CD4-positive, alpha-beta memory T cell (primary cell): ENCODE measurements at regions not wholly inside any gene's neighbourhood (a gene's known extent, or its start where the extent isn't known, plus 50 kb on each side); places are given as distances from the start of the nearest gene placed in this dataset.

Experiments
- CTCF ChIA-PET: fragments of 350-600 bp; sonication (Branson Sonifier 250); formaldehyde crosslinking; loops from one replicate; lab custom pipeline; 2021; ENCODE audit warnings: inconsistent platforms; ENCODE audit not compliant: partially characterized antibody; lab: Charles Lee
- POLR2A ChIA-PET: fragments of 350-600 bp; sonication (Branson Sonifier 250); formaldehyde crosslinking; loops from one replicate; lab custom pipeline; 2021; ENCODE audit not compliant: partially characterized antibody; lab: Charles Lee
- DNase-seq, 5 donors: peaks; one replicate each; pipeline versions ENCODE4 v3.0.0 to v3.0.0-alpha.2; 2020 to 2022; ENCODE audit warnings: mixed read lengths in 1 of 5
- H3K27ac ChIP-seq: one replicate; pipeline ENCODE4 v1.7.0; 2013; ENCODE audit warnings: low read depth, low read length
- H3K27me3 ChIP-seq: 2 replicates; pipeline ENCODE4 v1.7.0; 2013; ENCODE audit warnings: mild to moderate bottlenecking, low read length, moderate library complexity; ENCODE audit not compliant: insufficient read depth
- H3K36me3 ChIP-seq: 2 replicates; pipeline ENCODE4 v1.7.0; 2013; ENCODE audit warnings: mild to moderate bottlenecking, low read length, moderate library complexity; ENCODE audit not compliant: insufficient read depth
- H3K4me1 ChIP-seq: 2 replicates; pipeline ENCODE4 v1.7.0; 2013; ENCODE audit warnings: mild to moderate bottlenecking, low read length, moderate library complexity; ENCODE audit not compliant: insufficient read depth
- H3K4me3 ChIP-seq, 2 donors: one replicate each; pipeline ENCODE4 v1.7.0; 2013; ENCODE audit warnings: low read length in 2 of 2, mild to moderate bottlenecking in 1 of 2
- H3K9me3 ChIP-seq, 2 donors: one replicate each; pipeline ENCODE4 v1.7.0; 2013; ENCODE audit warnings: low read length in 2 of 2, control low read depth in 1 of 2; ENCODE audit not compliant: control insufficient read depth in 1 of 2
- H3K27ac Mint-ChIP-seq, 7 donors: one replicate each; pipeline ENCODE4 v1.8.0; 2020 to 2021; ENCODE audit warnings: mixed read lengths in 7 of 7, mild to moderate bottlenecking in 6 of 7, inconsistent platforms in 3 of 7, moderate library complexity in 3 of 7
- H3K27me3 Mint-ChIP-seq, 2 donors: one replicate each; pipeline ENCODE4 v1.8.0; 2020 to 2021; ENCODE audit warnings: mixed read lengths in 2 of 2
- H3K36me3 Mint-ChIP-seq, 2 donors: one replicate each; pipeline ENCODE4 v1.8.0; 2020 to 2021; ENCODE audit warnings: mixed read lengths in 2 of 2, inconsistent platforms in 1 of 2, mild to moderate bottlenecking in 1 of 2
- H3K4me1 Mint-ChIP-seq, 4 donors: one replicate each; pipeline ENCODE4 v1.8.0; 2020 to 2021; ENCODE audit warnings: mixed read lengths in 4 of 4, mild to moderate bottlenecking in 1 of 4
- H3K4me3 Mint-ChIP-seq, 8 donors: one replicate each; pipeline ENCODE4 v1.8.0; 2020 to 2021; ENCODE audit warnings: mixed read lengths in 8 of 8, mild to moderate bottlenecking in 7 of 8, moderate library complexity in 6 of 8, inconsistent platforms in 3 of 8
- H3K9me3 Mint-ChIP-seq, 8 donors: one replicate each; pipeline ENCODE4 v1.8.0; 2020 to 2021; ENCODE audit warnings: mixed read lengths in 8 of 8, mild to moderate bottlenecking in 5 of 8, inconsistent platforms in 3 of 8, moderate library complexity in 1 of 8
- intact Hi-C: fragments of 100-400 bp; cut with micrococcal nuclease; formaldehyde crosslinking; loops from one replicate; pipeline ENCODE4 v1.15.1; 2023

DNA sequence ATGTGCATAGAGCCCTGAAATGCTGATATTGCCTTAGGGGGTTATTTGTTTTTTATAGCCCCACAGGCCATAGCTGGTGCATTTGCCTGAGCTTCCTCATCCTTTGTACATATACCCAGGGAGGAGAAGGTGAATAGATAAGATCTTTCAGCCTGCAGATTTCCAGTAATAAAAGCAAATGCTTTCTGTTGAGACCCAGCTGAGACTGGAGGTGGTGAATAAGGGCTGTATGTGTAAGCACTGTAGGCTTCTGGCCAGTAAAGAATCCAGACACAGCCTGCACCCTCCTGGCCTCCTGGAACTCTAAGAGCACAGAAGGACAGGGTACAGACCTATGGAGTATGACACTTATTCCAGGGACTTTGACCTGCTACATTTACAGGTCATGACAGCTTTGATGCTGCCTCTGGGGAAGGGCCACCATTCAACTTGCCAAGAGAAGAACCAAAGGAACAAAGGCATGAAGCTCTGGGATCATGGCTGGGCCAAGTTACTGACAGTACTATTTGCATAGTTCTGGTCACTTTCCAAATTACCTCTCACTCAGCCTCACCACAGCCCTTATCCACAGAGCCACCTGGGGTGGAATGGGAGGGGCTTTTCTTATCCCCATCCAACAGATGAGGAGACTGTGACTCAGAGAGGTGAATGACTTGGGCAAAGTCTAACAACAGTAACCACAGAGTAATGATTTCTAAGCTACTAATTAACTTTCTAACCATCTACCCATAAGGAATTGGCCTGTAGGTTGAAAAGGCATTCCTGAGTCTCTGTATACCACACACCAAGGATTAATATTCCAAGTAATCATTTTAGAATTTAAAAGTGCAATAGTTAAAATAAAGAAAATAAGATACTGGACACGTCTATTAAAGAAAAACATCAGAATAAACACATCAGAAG is 604.5 kb upstream of the KLF4 start:
- Histone ChIP-seq H3K4me3 (no peak overlapping the region), H3K4me1 (no peaks in the 10 kb centered on the region), H3K9me3 (no peaks in the 10 kb centered on the region), H3K27me3 (no peaks in the 10 kb centered on the region), H3K36me3 (no peaks in the 10 kb centered on the region), H3K27ac (no peak overlapping the region)
- ChIA-PET CTCF (no interaction called here), POLR2A (no interaction called here)
- no peaks in the 10 kb centered on the region for H3K27me3 Mint-ChIP-seq
- no peaks in the 10 kb centered on the region for H3K36me3 Mint-ChIP-seq
- intact Hi-C loops: no loop called here
- no peaks in the 10 kb centered on the region for H3K4me1 Mint-ChIP-seq
- DNase-seq: no peak
- H3K4me3 Mint-ChIP-seq: peak overlapping the region in 1 of 8 donors; percentile 1
- peaks cover 0 to 8% (median 4%) of the 10 kb centered on the region in 8 donors for H3K9me3 Mint-ChIP-seq
- H3K27ac Mint-ChIP-seq: no peak overlapping the region

DNA sequence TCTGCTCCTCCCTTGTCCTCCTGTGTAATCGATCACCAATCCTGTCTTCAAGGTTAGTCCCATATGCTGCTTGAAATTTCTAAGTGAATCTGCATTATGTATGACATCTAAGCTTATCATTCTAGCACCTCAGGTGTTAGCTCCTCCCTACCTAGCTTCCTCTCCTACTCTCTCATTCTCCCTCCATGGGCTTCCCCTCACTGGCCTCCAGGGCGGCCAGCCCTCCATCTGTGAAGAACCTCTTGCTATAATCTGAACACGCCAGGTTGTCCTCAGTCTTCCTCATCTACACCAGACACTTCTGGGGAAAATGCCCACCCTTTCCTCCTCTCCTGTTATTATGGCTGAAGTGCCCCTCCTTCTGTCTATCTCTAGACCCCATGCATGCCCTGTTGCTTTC is 599.3 kb upstream of the KLF4 start:
- H3K9me3 Mint-ChIP-seq: peaks cover under 1 to 11% (median 6%) of the 10 kb centered on the region in 8 donors
- no peaks in the 10 kb centered on the region for H3K4me1 Mint-ChIP-seq
- H3K36me3 ChIP-seq: no peaks in the 10 kb centered on the region
- CTCF ChIA-PET: no interaction called here
- H3K4me3 Mint-ChIP-seq: no peak overlapping the region
- POLR2A ChIA-PET: no interaction called here
- H3K27ac ChIP-seq: no peak overlapping the region
- no peaks in the 10 kb centered on the region for H3K27me3 ChIP-seq
- no peak overlapping the region for H3K27ac Mint-ChIP-seq
- no peak overlapping the region for H3K4me3 ChIP-seq
- intact Hi-C loops: no loop called here
- H3K4me1 ChIP-seq: no peaks in the 10 kb centered on the region
- no peaks in the 10 kb centered on the region for H3K27me3 Mint-ChIP-seq
- no peaks in the 10 kb centered on the region for H3K36me3 Mint-ChIP-seq
- no peak for DNase-seq
- H3K9me3 ChIP-seq: no peaks in the 10 kb centered on the region

GRCh38 chr9:108087781-108088180 is 598.2 kb upstream of the KLF4 start:
- no peaks in the 10 kb centered on the region for H3K4me1 ChIP-seq
- Mint-ChIP-seq H3K4me3 (no peak overlapping the region), H3K27ac (no peak overlapping the region), H3K36me3 (no peaks in the 10 kb centered on the region), H3K9me3 (peaks cover 2 to 16% (median 8%) of the 10 kb centered on the region in 8 donors), H3K27me3 (no peaks in the 10 kb centered on the region), H3K4me1 (no peaks in the 10 kb centered on the region)
- CTCF ChIA-PET: no interaction called here
- no peaks in the 10 kb centered on the region for H3K27me3 ChIP-seq
- H3K27ac ChIP-seq: no peak overlapping the region
- H3K4me3 ChIP-seq: no peak overlapping the region
- POLR2A ChIA-PET: no interaction called here
- H3K9me3 ChIP-seq: no peaks in the 10 kb centered on the region
- no peaks in the 10 kb centered on the region for H3K36me3 ChIP-seq
- intact Hi-C loops: no loop called here
- DNase-seq: no peak

DNA sequence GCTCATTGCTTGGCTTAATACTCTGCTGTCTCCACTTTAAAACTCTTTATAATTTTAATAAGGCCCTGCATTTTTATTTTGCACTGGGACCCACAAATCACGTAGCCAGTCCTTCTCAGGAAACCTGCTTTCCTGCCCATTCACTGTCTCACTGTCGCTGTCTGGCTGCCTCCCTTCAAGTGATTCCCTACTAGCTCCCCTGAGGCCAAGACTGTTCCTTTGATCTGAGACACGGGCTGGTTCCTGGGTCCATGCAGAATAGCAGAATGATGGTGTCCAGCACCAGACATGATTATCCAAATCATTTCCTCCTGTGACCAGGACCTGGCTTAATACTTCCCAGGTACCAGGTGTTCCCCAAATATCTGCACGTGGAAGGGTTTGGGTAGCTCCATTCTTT is 597.1 kb upstream of the KLF4 start:
- H3K4me3 Mint-ChIP-seq: no peak overlapping the region
- Histone ChIP-seq H3K27me3 (no peaks in the 10 kb centered on the region), H3K27ac (no peak overlapping the region), H3K4me1 (no peaks in the 10 kb centered on the region), H3K36me3 (no peaks in the 10 kb centered on the region), H3K4me3 (no peak overlapping the region), H3K9me3 (no peaks in the 10 kb centered on the region)
- ChIA-PET CTCF (no interaction called here), POLR2A (no interaction called here)
- no peaks in the 10 kb centered on the region for H3K36me3 Mint-ChIP-seq
- H3K27ac Mint-ChIP-seq: no peak overlapping the region
- peaks cover 1 to 16% (median 9%) of the 10 kb centered on the region in 8 donors for H3K9me3 Mint-ChIP-seq
- no peak for DNase-seq
- intact Hi-C loops: no loop called here
- H3K27me3 Mint-ChIP-seq: no peaks in the 10 kb centered on the region
- no peaks in the 10 kb centered on the region for H3K4me1 Mint-ChIP-seq

DNA sequence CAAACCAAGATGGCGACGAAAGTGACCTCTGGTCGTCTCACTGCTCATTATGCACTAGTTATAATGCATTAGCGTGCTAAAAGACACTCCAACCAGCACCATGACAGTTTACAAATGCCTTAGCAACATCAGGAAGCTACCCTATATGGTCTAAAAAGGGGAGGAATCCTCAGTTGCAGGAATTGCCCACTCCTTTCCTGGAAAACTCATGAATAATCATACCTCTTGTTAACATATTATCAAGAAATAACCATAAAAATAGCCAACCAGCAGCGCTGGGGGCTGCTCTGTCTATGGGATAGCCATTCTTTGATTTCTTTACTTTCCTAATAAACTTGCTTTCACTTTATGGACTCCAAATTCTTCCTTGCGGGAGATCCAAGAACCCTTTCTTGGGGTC is 595.7 kb upstream of the KLF4 start:
- Histone ChIP-seq H3K27me3 (no peaks in the 10 kb centered on the region), H3K27ac (no peak overlapping the region), H3K4me3 (no peak overlapping the region), H3K36me3 (no peaks in the 10 kb centered on the region), H3K9me3 (no peaks in the 10 kb centered on the region), H3K4me1 (no peaks in the 10 kb centered on the region)
- no peaks in the 10 kb centered on the region for H3K27me3 Mint-ChIP-seq
- DNase-seq: no peak
- no peaks in the 10 kb centered on the region for H3K36me3 Mint-ChIP-seq
- ChIA-PET POLR2A (no interaction called here), CTCF (no interaction called here)
- no peak overlapping the region for H3K4me3 Mint-ChIP-seq
- intact Hi-C loops: no loop called here
- H3K4me1 Mint-ChIP-seq: no peaks in the 10 kb centered on the region
- H3K27ac Mint-ChIP-seq: no peak overlapping the region
- H3K9me3 Mint-ChIP-seq: peaks cover 4 to 18% (median 7%) of the 10 kb centered on the region in 8 donors

DNA sequence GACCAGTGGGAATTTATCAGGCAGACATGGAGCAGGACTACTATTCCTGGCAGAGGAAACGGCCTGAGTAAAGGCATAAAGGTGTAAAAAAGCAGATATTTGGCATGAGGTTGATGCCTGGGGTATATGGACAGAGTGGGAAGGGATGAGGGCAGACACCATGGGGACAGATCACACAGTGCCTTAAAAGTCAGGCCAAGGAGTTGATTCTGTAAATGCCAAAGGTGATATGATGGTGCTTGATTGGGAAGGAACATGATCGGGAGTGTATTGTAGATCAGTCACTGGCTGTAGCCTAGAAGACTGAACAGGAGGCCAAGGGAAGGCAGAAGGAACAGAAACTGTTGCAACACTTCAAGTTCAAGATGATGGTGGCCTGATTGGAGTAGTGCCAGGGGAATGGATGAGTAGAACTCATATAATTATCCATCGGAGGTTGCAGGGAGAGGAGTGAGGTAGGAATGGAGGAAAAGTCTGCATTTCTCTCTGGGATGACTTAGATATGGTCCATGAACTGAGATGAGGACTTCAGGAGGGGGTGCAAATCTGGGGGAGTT is 594.3 kb upstream of the KLF4 start:
- H3K9me3 ChIP-seq: no peaks in the 10 kb centered on the region
- Mint-ChIP-seq H3K4me3 (no peak overlapping the region), H3K9me3 (peaks cover 3 to 12% (median 6%) of the 10 kb centered on the region in 8 donors), H3K27me3 (no peaks in the 10 kb centered on the region), H3K27ac (no peak overlapping the region), H3K36me3 (no peaks in the 10 kb centered on the region), H3K4me1 (no peaks in the 10 kb centered on the region)
- no peak for DNase-seq
- no peaks in the 10 kb centered on the region for H3K4me1 ChIP-seq
- no peaks in the 10 kb centered on the region for H3K36me3 ChIP-seq
- no peak overlapping the region for H3K27ac ChIP-seq
- no peaks in the 10 kb centered on the region for H3K27me3 ChIP-seq
- ChIA-PET POLR2A (no interaction called here), CTCF (no interaction called here)
- intact Hi-C loops: no loop called here
- no peak overlapping the region for H3K4me3 ChIP-seq

DNA sequence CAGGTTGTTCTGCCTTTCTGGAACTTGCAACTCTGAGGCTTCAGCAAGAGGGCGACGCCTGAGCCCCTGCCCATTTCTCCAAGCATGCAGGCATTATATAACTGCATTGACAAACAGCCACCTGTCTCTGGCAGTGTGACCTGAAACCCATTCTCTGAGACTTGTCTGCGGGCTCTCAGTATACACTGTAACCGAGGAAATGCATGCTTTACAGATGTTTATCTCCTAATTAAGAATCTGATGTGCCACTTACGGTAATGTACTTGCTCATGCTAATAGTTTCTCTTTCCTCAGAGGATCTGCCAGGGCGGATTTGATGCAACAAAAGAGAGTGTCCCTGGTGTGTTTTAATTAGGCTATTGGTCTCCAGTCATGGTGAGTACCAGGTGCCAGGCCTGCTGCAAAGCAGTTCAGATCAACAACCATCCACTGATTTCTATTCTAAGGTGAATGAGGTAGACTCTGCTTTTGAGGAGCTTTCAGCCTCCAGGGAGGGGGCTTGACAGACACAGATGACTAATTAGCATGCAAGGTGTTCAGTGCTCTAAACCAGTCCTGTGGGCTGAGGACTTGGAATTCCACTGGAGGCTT is 593.7 kb upstream of the KLF4 start:
- DNase-seq: no peak
- Histone ChIP-seq H3K36me3 (no peaks in the 10 kb centered on the region), H3K27ac (no peak overlapping the region), H3K4me3 (no peak overlapping the region), H3K9me3 (no peaks in the 10 kb centered on the region), H3K4me1 (no peaks in the 10 kb centered on the region), H3K27me3 (no peaks in the 10 kb centered on the region)
- Mint-ChIP-seq H3K4me3 (no peak overlapping the region), H3K27me3 (no peaks in the 10 kb centered on the region), H3K9me3 (peaks cover 3 to 14% (median 7%) of the 10 kb centered on the region in 8 donors), H3K27ac (no peak overlapping the region), H3K4me1 (no peaks in the 10 kb centered on the region), H3K36me3 (no peaks in the 10 kb centered on the region)
- intact Hi-C loops: no loop called here
- POLR2A ChIA-PET: no interaction called here
- CTCF ChIA-PET: no interaction called here
